Upper lobe of left lung (tissue), 4 donors: ENCODE measurements at regions not wholly inside any gene's neighbourhood (a gene's known extent, or its start where the extent isn't known, plus 50 kb on each side); places are given as distances from the start of the nearest gene placed in this dataset.

Experiments used
- CTCF ChIP-seq, 6 experiments: fragments of 450-650 bp in 4 of 6; fragments of 200-600 bp in 2 of 6; sonication (generic) in 2 of 6; IDR thresholded peaks; one replicate each; pipeline ENCODE4 v1.5.1; 2016 to 2019; ENCODE audit warnings: antibody characterized with exemption in 6 of 6
- EP300 ChIP-seq, 4 donors: sonication (generic); formaldehyde crosslinking; IDR thresholded peaks; one replicate each; pipeline ENCODE4 v1.5.1; 2017; ENCODE audit warnings: antibody characterized with exemption in 4 of 4, control low read depth in 2 of 4
- POLR2A ChIP-seq, 4 donors: fragments of 450-650 bp; IDR thresholded peaks; one replicate each; pipeline ENCODE4 v1.5.1; 2016 to 2017; ENCODE audit warnings: antibody characterized with exemption in 4 of 4, mild to moderate bottlenecking in 2 of 4
- POLR2AphosphoS5 ChIP-seq, 2 donors: sonication (generic); formaldehyde crosslinking; IDR thresholded peaks; one replicate each; pipeline ENCODE4 v1.5.1; 2017; ENCODE audit warnings: antibody characterized with exemption in 2 of 2

GRCh38 chr12:126551869-126552268 is 1486.6 kb downstream of the AACS start:
- TF ChIP-seq CTCF (IDR thresholded peaks at IDR 0.05) (no peak), POLR2A (IDR thresholded peaks at IDR 0.05) (no peak), POLR2AphosphoS5 (IDR thresholded peaks at IDR 0.05) (no peak), EP300 (IDR thresholded peaks at IDR 0.05) (no peak)
